Endothelial cell of umbilical vein (primary cell): ENCODE measurements at regions not wholly inside any gene's neighbourhood (a gene's known extent, or its start where the extent isn't known, plus 50 kb on each side); places are given as distances from the start of the nearest gene placed in this dataset.

Experiments used
- BruUV-seq: library from RNA; stranded (reverse); fragments of 400-500 nt; replicated peaks from 2 replicates; lab custom pipeline; 2021; lab: Mats Ljungman, UMichigan
- CTCF ChIA-PET: fragments of 300-600, 350-600 bp; sonication (Branson Sonifier 250); formaldehyde crosslinking; loops from one replicate; lab custom pipeline; 2021; ENCODE audit warnings: antibody characterized with exemption, inconsistent platforms; lab: Charles Lee
- POLR2A ChIA-PET: fragments of 300-600, 350-600 bp; sonication (Branson Sonifier 250); formaldehyde crosslinking; loops from one replicate; lab custom pipeline; 2021; ENCODE audit warnings: antibody characterized with exemption, inconsistent platforms; lab: Charles Lee
- DNase-seq: peaks from one replicate; pipeline ENCODE4 v3.0.0-alpha.2; 2011; ENCODE audit warnings: low read depth, low spot score
- FAIRE-seq: peaks from 2 replicates; lab custom pipeline; 2011; peaks lifted over from hg19 to GRCh38; lab: Jason Lieb, UNC
- H2AFZ ChIP-seq: 2 replicates; pipeline ENCODE4 v1.6.0; 2012; ENCODE audit warnings: low read depth, low read length, control low read depth, inconsistent platforms
- H3K27ac ChIP-seq: 2 replicates; pipeline ENCODE4 v1.5.1; 2011; ENCODE audit warnings: low read depth, mild to moderate bottlenecking, control low read depth, low read length, moderate library complexity; ENCODE audit not compliant: insufficient read depth
- H3K27me3 ChIP-seq, 2 experiments: 2 replicates each; pipeline versions ENCODE4 v1.6.0 to v1.6.1; 2011; ENCODE audit warnings: low read length in 2 of 2, mixed read lengths in 1 of 2; ENCODE audit not compliant: control insufficient read depth in 2 of 2, insufficient read depth in 2 of 2
- H3K36me3 ChIP-seq, 2 experiments: 2 replicates in 1 of 2; 3 replicates in 1 of 2; pipeline ENCODE4 v1.5.1; 2011; ENCODE audit warnings: low read length in 2 of 2, mild to moderate bottlenecking in 1 of 2, moderate library complexity in 1 of 2; ENCODE audit not compliant: control insufficient read depth in 2 of 2, insufficient read depth in 2 of 2; ENCODE audit errors: extremely low read depth in 1 of 2
- H3K4me1 ChIP-seq: 3 replicates; pipeline ENCODE4 v1.5.1; 2011; ENCODE audit warnings: mild to moderate bottlenecking, low read length; ENCODE audit not compliant: control insufficient read depth, insufficient read depth; ENCODE audit errors: extremely low read depth
- H3K4me2 ChIP-seq: 2 replicates; pipeline ENCODE4 v1.6.1; 2011; ENCODE audit warnings: low read length, control low read depth, mixed read lengths; ENCODE audit not compliant: insufficient read depth
- H3K4me3 ChIP-seq, 3 experiments: fragments of 200-600 bp in 1 of 3; sonication (generic), shearing (Covaris generic) in 1 of 3; replicated peaks in 1 of 3; 2 replicates each; pipeline ENCODE4 v1.5.1; 2011 to 2016; ENCODE audit warnings: control low read depth in 3 of 3, low read length in 3 of 3, mild to moderate bottlenecking in 2 of 3, inconsistent platforms in 1 of 3, low read depth in 1 of 3, moderate library complexity in 1 of 3; ENCODE audit not compliant: insufficient read depth in 1 of 3
- H3K79me2 ChIP-seq: 2 replicates; pipeline ENCODE4 v1.6.0; 2012; ENCODE audit warnings: low read length, inconsistent platforms; ENCODE audit not compliant: control insufficient read depth, insufficient read depth
- H3K9ac ChIP-seq: replicated peaks from 2 replicates; pipeline ENCODE3; 2011; ENCODE audit warnings: low read length, control low read depth; ENCODE audit not compliant: insufficient read depth; ENCODE audit errors: extremely low read depth
- H3K9me1 ChIP-seq: replicated peaks from 3 replicates; pipeline ENCODE4 v1.6.0; 2011; ENCODE audit warnings: mild to moderate bottlenecking, low read length; ENCODE audit not compliant: control insufficient read depth, insufficient read depth; ENCODE audit errors: extremely low read depth
- H3K9me3 ChIP-seq: replicated peaks from 2 replicates; pipeline ENCODE4 v1.5.1; 2012; ENCODE audit warnings: low read length, inconsistent platforms; ENCODE audit not compliant: control insufficient read depth, insufficient read depth
- H4K20me1 ChIP-seq: replicated peaks from 2 replicates; pipeline ENCODE3; 2011; ENCODE audit warnings: mild to moderate bottlenecking, low read length; ENCODE audit not compliant: control insufficient read depth, insufficient read depth; ENCODE audit errors: extremely low read depth
- CTCF ChIP-seq, 2 donors: IDR thresholded peaks; 1 replicate in 1 of 2; 2 replicates in 1 of 2; pipeline ENCODE4 v1.5.1; 2011; ENCODE audit warnings: low read length in 2 of 2, mild to moderate bottlenecking in 2 of 2, moderate library complexity in 2 of 2, control low read depth in 1 of 2, inconsistent platforms in 1 of 2, low read depth in 1 of 2; ENCODE audit not compliant: insufficient read depth in 1 of 2; ENCODE audit errors: extremely low read depth in 1 of 2
- EZH2 ChIP-seq: IDR thresholded peaks from 2 replicates; pipeline ENCODE4 v1.6.1; 2012; ENCODE audit warnings: borderline replicate concordance, low read depth, mild to moderate bottlenecking, moderate library complexity, low read length, inconsistent platforms; ENCODE audit not compliant: severe bottlenecking
- FOS ChIP-seq: IDR thresholded peaks from 2 replicates; pipeline ENCODE4 v1.6.1; 2011; ENCODE audit warnings: mild to moderate bottlenecking, low read length, moderate library complexity, borderline replicate concordance; ENCODE audit not compliant: insufficient read depth
- GATA2 ChIP-seq: IDR thresholded peaks from 2 replicates; pipeline ENCODE4 v1.7.0; 2011; ENCODE audit warnings: low read depth, mild to moderate bottlenecking, moderate library complexity, mixed read lengths, low read length; ENCODE audit not compliant: insufficient read length, insufficient read depth
- JUN ChIP-seq: IDR thresholded peaks from 2 replicates; pipeline ENCODE4 v1.6.1; 2011; ENCODE audit warnings: borderline replicate concordance, low read depth; ENCODE audit not compliant: insufficient read length, insufficient read depth
- MAX ChIP-seq: IDR thresholded peaks from 2 replicates; pipeline ENCODE4 v1.6.1; 2011; ENCODE audit not compliant: insufficient read depth, insufficient read length
- MYC ChIP-seq: IDR thresholded peaks from one replicate; pipeline ENCODE4 v1.6.1; 2011; ENCODE audit warnings: mild to moderate bottlenecking, low read depth, low read length
- POLR2A ChIP-seq: IDR thresholded peaks from 2 replicates; pipeline ENCODE4 v1.6.1; 2012; ENCODE audit warnings: low read depth, mild to moderate bottlenecking, control low read depth, low read length
- POLR2AphosphoS5 ChIP-seq: IDR thresholded peaks from 2 replicates; pipeline ENCODE4 v1.6.1; 2012; ENCODE audit warnings: low read depth, mild to moderate bottlenecking, control low read depth, low read length, moderate library complexity; ENCODE audit not compliant: insufficient read depth
- dilution Hi-C: fragments of 300-500 bp; cut with MboI; formaldehyde crosslinking; loops from one replicate; pipeline ENCODE4 v1.15.0; 2019; ENCODE audit warnings: low sequenced_read_pairs; ENCODE audit not compliant: extremely low pct_ligation_motif_present
- intact Hi-C: fragments of 100-400 bp; cut with micrococcal nuclease; formaldehyde crosslinking; loops from one replicate; pipeline ENCODE4 v1.10.0; 2022

GRCh38 chr12:111150921-111151840 lies 217.7 kb downstream of the PHETA1 start:
- Histone ChIP-seq H4K20me1 (no peaks in the 10 kb centered on the region), H3K4me1 (no peaks in the 10 kb centered on the region), H3K4me2 (no peak overlapping the region), H3K36me3 (no peaks in the 10 kb centered on the region), H3K79me2 (no peaks in the 10 kb centered on the region), H2AFZ (no peak overlapping the region), H3K4me3 (no peak overlapping the region), H3K9me3 (no peaks in the 10 kb centered on the region), H3K27me3 (peaks cover 4 to 7% of the 10 kb centered on the region in 2 experiments), H3K9ac (no peak overlapping the region), H3K9me1 (no peaks in the 10 kb centered on the region), H3K27ac (no peak overlapping the region)
- dilution Hi-C loops = no loop called here
- FAIRE-seq (no peak), DNase-seq (no peak)
- ChIA-PET POLR2A (no interaction called here), CTCF (no interaction called here)
- TF ChIP-seq CTCF (IDR thresholded peaks at IDR 0.05; ENCODE audit: extremely low read depth in 1 of 2, insufficient read depth in 1 of 2, low read depth in 1 of 2, low read length in 2 of 2) (no peak), EZH2 (no peak), JUN (no peak), POLR2AphosphoS5 (no peak), FOS (no peak), MYC (no peak), GATA2 (no peak), POLR2A (no peak), MAX (no peak)
- BruUV-seq = no TSS peak
- intact Hi-C loops = no loop called here
